GM13976 (cell line): ENCODE measurements at regions not wholly inside any gene's neighbourhood (a gene's known extent, or its start where the extent isn't known, plus 50 kb on each side); places are given as distances from the start of the nearest gene placed in this dataset.

ENCODE experiments used
- DNase-seq: peaks from one replicate; pipeline ENCODE4 v3.0.0; 2012; ENCODE audit warnings: low spot score
- in situ Hi-C: fragments of 300-500 bp; cut with MboI; formaldehyde crosslinking; loops from one replicate; pipeline ENCODE4 v1.12.0; 2022; ENCODE audit warnings: low sequenced_read_pairs, mixed read lengths, inconsistent platforms; ENCODE audit not compliant: unreplicated experiment
- TF ChIP-seq, protein P1 (sequence below): IDR thresholded peaks from 2 replicates; pipeline ENCODE4 v1.5.1; 2012; ENCODE audit warnings: borderline replicate concordance, mild to moderate bottlenecking; ENCODE audit not compliant: insufficient read depth; ENCODE audit errors: extremely low read depth, missing control alignments, control extremely low read depth

DNA sequence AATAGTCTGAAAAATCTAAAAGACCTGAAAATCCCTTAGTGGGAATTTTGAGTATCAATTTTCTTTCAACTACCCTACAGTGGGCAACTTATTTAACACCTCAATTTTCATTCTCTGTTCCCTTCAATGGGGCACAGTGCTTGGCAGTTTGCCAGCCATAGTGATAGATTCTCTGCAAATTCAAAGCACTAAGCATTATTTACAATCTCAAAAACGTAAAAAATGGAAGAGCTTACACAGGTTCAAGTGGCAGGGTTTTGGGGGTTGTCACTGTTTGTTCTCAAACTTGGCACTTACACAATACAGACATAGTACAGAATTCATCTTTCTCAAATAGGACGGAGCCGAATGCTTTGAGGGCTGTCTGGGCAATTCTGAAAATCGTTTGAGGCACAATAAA lies 515.0 kb downstream of the EFNA5 start:
- in situ Hi-C loops: no loop called here
- TF ChIP-seq, protein P1, sequence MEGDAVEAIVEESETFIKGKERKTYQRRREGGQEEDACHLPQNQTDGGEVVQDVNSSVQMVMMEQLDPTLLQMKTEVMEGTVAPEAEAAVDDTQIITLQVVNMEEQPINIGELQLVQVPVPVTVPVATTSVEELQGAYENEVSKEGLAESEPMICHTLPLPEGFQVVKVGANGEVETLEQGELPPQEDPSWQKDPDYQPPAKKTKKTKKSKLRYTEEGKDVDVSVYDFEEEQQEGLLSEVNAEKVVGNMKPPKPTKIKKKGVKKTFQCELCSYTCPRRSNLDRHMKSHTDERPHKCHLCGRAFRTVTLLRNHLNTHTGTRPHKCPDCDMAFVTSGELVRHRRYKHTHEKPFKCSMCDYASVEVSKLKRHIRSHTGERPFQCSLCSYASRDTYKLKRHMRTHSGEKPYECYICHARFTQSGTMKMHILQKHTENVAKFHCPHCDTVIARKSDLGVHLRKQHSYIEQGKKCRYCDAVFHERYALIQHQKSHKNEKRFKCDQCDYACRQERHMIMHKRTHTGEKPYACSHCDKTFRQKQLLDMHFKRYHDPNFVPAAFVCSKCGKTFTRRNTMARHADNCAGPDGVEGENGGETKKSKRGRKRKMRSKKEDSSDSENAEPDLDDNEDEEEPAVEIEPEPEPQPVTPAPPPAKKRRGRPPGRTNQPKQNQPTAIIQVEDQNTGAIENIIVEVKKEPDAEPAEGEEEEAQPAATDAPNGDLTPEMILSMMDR: no peak
- DNase-seq: no peak

DNA sequence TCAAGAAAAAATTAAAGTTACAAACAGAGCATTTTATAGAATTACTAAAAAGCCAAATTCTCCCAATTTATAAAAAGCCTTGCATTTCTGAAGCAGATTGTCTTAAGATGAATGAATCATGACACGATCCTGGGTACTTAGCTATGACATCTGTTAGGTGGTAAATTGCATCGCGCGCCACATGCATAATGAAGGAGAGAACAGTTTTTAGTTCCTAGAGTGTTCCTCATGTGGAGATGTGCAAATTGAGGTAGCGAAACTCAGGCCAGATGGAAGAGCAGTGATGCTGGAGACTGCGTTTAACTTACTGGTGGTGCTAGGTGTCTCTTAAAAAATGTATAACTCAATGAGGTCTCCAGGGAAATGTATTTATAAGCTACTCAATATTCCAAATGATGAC lies 516.1 kb downstream of the EFNA5 start:
- TF ChIP-seq, protein P1: no peak
- in situ Hi-C loops: no loop called here
- no peak for DNase-seq

DNA sequence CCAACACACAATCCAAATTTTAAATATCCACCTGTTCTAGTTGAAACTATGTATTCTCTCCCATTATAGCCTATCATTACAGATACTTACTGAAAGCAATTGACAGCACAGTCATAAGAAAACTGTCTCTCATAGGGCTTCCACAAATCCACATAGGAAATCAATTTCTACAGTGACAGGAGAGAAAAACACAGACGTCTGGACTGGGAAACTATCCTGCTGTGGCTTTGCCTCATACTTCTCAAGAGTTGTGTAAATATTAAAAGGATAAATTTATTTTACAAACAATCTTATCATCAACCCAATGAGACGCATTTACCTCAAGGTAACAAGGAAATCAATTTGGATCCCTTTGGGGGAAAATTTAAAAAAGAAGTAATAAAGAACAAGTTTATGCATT lies 517.5 kb downstream of the EFNA5 start:
- no peak for DNase-seq
- TF ChIP-seq, protein P1: no peak
- in situ Hi-C loops: no loop called here

DNA sequence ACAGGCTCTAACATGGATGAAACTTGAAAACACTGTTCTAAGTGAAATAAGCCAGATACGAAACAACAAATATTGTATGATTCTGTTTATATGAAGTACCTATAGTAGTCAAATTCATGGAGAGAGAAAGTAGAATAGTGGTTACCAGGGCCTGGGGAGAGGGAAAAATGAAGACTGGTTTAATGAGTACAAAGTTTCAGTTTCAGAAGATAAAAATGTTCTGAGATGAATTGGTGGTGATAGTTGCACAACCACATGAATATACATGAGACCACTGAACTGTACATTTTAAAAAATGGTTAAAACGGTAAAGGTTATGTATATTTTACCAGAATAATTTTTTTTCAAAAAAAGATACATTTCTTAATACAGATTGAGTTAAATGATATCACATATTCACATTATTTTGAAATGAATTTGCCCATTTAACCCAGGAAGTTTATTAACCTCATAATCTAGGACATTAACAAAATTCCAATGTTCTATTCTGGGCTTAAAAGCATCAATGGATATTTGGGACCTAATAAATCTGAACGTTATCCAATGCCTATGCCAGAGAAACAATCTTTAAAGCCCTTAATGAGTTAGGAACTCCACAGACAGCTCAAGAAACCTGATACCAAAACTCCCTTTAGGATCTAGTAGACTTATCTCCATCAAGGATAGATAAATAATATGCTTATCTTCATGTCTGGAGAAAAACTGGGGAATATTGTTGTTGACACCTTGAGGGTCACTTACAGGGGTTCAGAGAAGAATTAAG lies 521.3 kb downstream of the EFNA5 start:
- in situ Hi-C loops: no loop called here
- TF ChIP-seq, protein P1: no peak
- DNase-seq: no peak

DNA sequence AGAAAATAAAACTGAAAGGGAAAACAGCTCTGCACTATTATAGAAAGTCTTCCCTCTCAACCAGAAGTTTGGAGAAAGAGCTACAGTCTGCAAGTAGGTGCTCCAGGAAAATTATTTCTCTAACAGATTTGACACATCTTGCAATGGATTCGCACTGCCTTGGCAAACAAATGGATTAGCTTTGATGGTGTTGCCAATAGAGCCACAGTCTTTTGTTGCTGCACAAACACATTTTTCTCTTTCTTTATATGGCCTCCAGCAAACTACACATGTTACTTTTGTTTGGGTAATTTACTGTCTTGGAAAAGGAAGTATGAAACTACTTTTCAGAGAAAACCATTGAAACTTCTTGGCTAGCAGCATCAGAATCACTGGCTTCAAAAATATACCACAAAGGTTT lies 523.1 kb downstream of the EFNA5 start:
- no peak for DNase-seq
- in situ Hi-C loops: no loop called here
- TF ChIP-seq, protein P1: no peak

DNA sequence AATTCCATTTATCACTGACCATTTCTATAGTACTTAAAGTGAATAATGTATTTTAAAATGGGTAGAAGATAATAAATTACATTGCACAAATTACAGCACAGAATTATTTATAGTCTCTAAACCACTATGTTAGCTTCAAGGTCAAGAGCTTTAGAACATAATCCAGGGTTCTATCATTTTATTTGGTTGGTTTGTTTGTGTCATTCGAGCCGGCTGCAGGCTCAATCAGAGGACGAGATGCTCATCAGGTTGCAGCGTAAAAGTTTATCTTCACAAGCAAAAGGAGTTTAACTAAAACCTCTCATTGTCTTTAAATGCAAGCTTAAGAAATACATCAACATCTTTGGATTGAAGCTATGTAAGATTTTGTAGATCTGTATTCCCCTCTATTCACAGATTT lies 523.8 kb downstream of the EFNA5 start:
- in situ Hi-C loops: no loop called here
- TF ChIP-seq, protein P1: no peak
- DNase-seq: no peak
